ENCODE measurements at regions not wholly inside any gene's neighbourhood (a gene's known extent, or its start where the extent isn't known, plus 50 kb on each side); places are given as distances from the start of the nearest gene placed in this dataset.

GRCh38 chr2:120600335-120600734, 135.3 kb upstream of the GLI2 start:
- no peak for TF ChIP-seq CTCF (conservative IDR thresholded peaks at IDR 0.05; ENCODE audit: low read depth, low read length)
- no peak for TF ChIP-seq EZH2 (IDR thresholded peaks at IDR 0.05; ENCODE audit: borderline replicate concordance, low read depth, low read length, poor library complexity, severe bottlenecking)
